CD4-positive, alpha-beta T cell (primary cell): ENCODE measurements at regions not wholly inside any gene's neighbourhood (a gene's known extent, or its start where the extent isn't known, plus 50 kb on each side); places are given as distances from the start of the nearest gene placed in this dataset.

Source experiments
- ATAC-seq: fragments of 200-7000 bp; cut with Tn5 transposase; one replicate; pipeline ENCODE4 v1.10.0; 2022; ENCODE audit warnings: mild to moderate bottlenecking; ENCODE audit not compliant: poor library complexity
- CTCF ChIA-PET: fragments of 350-600 bp; sonication (Branson Sonifier 250); formaldehyde crosslinking; loops from one replicate; lab custom pipeline; 2021; ENCODE audit warnings: antibody characterized with exemption, inconsistent platforms; lab: Charles Lee
- POLR2A ChIA-PET: fragments of 350-600 bp; sonication (Branson Sonifier 250); formaldehyde crosslinking; loops from one replicate; lab custom pipeline; 2021; ENCODE audit warnings: antibody characterized with exemption, inconsistent platforms; lab: Charles Lee
- DNase-seq, 14 experiments: peaks; one replicate each; pipeline ENCODE4 v3.0.0-alpha.2; 2013 to 2020; ENCODE audit warnings: mixed read lengths in 2 of 14
- H3K27ac ChIP-seq, 2 donors: one replicate each; pipeline versions ENCODE4 v1.5.1 to v1.7.0; 2013; ENCODE audit warnings: low read length in 2 of 2, low read depth in 1 of 2, mild to moderate bottlenecking in 1 of 2
- H3K27me3 ChIP-seq, 2 experiments: 1 replicate in 1 of 2; 2 replicates in 1 of 2; pipeline versions ENCODE4 v1.6.1 to v1.7.0; 2013; ENCODE audit warnings: low read length in 2 of 2, control low read depth in 1 of 2, mild to moderate bottlenecking in 1 of 2, moderate library complexity in 1 of 2; ENCODE audit not compliant: insufficient read depth in 2 of 2, control insufficient read depth in 1 of 2
- H3K36me3 ChIP-seq: one replicate; pipeline ENCODE4 v1.6.1; 2013; ENCODE audit warnings: low read length, control low read depth; ENCODE audit not compliant: insufficient read depth
- H3K4me1 ChIP-seq: one replicate; pipeline ENCODE4 v1.6.1; 2013; ENCODE audit warnings: low read length, control low read depth; ENCODE audit not compliant: insufficient read depth
- H3K4me3 ChIP-seq: one replicate; pipeline ENCODE4 v1.5.1; 2013; ENCODE audit warnings: mild to moderate bottlenecking, low read length, moderate library complexity
- H3K9me3 ChIP-seq, 2 experiments: 1 replicate in 1 of 2; 2 replicates in 1 of 2; pipeline versions ENCODE4 v1.6.1 to v1.7.0; 2013; ENCODE audit warnings: low read length in 2 of 2, mild to moderate bottlenecking in 2 of 2, control low read depth in 1 of 2, moderate library complexity in 1 of 2; ENCODE audit not compliant: control insufficient read depth in 1 of 2, insufficient read depth in 1 of 2
- H3K27ac Mint-ChIP-seq: one replicate; pipeline ENCODE4 v1.8.0; 2020; ENCODE audit warnings: mixed read lengths
- H3K27me3 Mint-ChIP-seq: one replicate; pipeline ENCODE4 v1.8.0; 2021; ENCODE audit warnings: mixed read lengths
- H3K36me3 Mint-ChIP-seq: one replicate; pipeline ENCODE4 v1.8.0; 2021; ENCODE audit warnings: low read depth, mixed read lengths
- H3K4me1 Mint-ChIP-seq: one replicate; pipeline ENCODE4 v1.8.0; 2021; ENCODE audit warnings: low read depth, mixed read lengths
- H3K4me3 Mint-ChIP-seq: one replicate; pipeline ENCODE4 v1.8.0; 2020; ENCODE audit warnings: mild to moderate bottlenecking, mixed read lengths
- H3K9me3 Mint-ChIP-seq: one replicate; pipeline ENCODE4 v1.8.0; 2020; ENCODE audit warnings: mixed read lengths
- CTCF ChIP-seq: fragments of 200-600 bp; IDR thresholded peaks from one replicate; pipeline ENCODE4 v1.8.0; 2022; ENCODE audit warnings: antibody characterized with exemption, mild to moderate bottlenecking
- intact Hi-C, 2 experiments: fragments of 100-400 bp; cut with DNase I in 1 of 2; cut with micrococcal nuclease in 1 of 2; formaldehyde crosslinking; loops; one replicate each; pipeline versions ENCODE4 v1.15.1 to v1.9.0; 2023 to 2025; cut with DNase I, micrococcal nuclease

- POLR2A ChIA-PET = no interaction called here
- H3K9me3 Mint-ChIP-seq = peaks cover 2% of the 10 kb centered on the region
- H3K4me1 Mint-ChIP-seq = no peaks in the 10 kb centered on the region
These were observed 408.7 kb downstream of the BRD1 start for GRCh38 chr22:49418943-49419342.

GRCh38 chr22:49418341-49418894 is 409.3 kb downstream of the BRD1 start:
- no peaks in the 10 kb centered on the region for H3K27me3 Mint-ChIP-seq
- no peak for ATAC-seq
- H3K27ac Mint-ChIP-seq = no peak overlapping the region
- intact Hi-C loops = no loop called here
- ChIA-PET CTCF (no interaction called here), POLR2A (no interaction called here)
- no peak overlapping the region for H3K4me3 Mint-ChIP-seq
- peaks cover 0 to 15% of the 10 kb centered on the region in 2 experiments for H3K9me3 ChIP-seq
- H3K4me3 ChIP-seq = no peak overlapping the region
- H3K27me3 ChIP-seq = peaks cover 0 to 2% of the 10 kb centered on the region in 2 experiments
- H3K4me1 ChIP-seq = no peaks in the 10 kb centered on the region
- no peaks in the 10 kb centered on the region for H3K36me3 ChIP-seq
- no peak for DNase-seq
- TF ChIP-seq CTCF = no peak
- no peaks in the 10 kb centered on the region for H3K36me3 Mint-ChIP-seq
- H3K27ac ChIP-seq = no peak overlapping the region
- peaks cover 2% of the 10 kb centered on the region for H3K9me3 Mint-ChIP-seq
- H3K4me1 Mint-ChIP-seq = no peaks in the 10 kb centered on the region

More at GRCh38 chr22:49418943-49419342, 408.7 kb downstream of the BRD1 start:
- Histone ChIP-seq H3K27me3 (peaks cover 0 to 2% of the 10 kb centered on the region in 2 experiments), H3K9me3 (peaks cover 0 to 17% of the 10 kb centered on the region in 2 experiments), H3K4me1 (no peaks in the 10 kb centered on the region), H3K4me3 (no peak overlapping the region), H3K36me3 (no peaks in the 10 kb centered on the region), H3K27ac (no peak overlapping the region)
- ATAC-seq = no peak
- no peaks in the 10 kb centered on the region for H3K36me3 Mint-ChIP-seq
- H3K27me3 Mint-ChIP-seq = peaks cover 4% of the 10 kb centered on the region
- H3K4me3 Mint-ChIP-seq = no peak overlapping the region
- intact Hi-C loops = no loop called here
- no peak for DNase-seq
- no peak overlapping the region for H3K27ac Mint-ChIP-seq
- TF ChIP-seq CTCF = no peak
- CTCF ChIA-PET = no interaction called here

- H3K27ac ChIP-seq = no peak overlapping the region
- H3K27ac Mint-ChIP-seq = no peak overlapping the region
- no peaks in the 10 kb centered on the region for H3K36me3 Mint-ChIP-seq
- H3K4me3 ChIP-seq = no peak overlapping the region
- intact Hi-C loops = no loop called here
- CTCF ChIA-PET = no interaction called here
- peaks cover 1% of the 10 kb centered on the region for H3K27me3 Mint-ChIP-seq
- no peaks in the 10 kb centered on the region for H3K4me1 Mint-ChIP-seq
- no peaks in the 10 kb centered on the region for H3K36me3 ChIP-seq
- peaks cover 0 to 2% of the 10 kb centered on the region in 2 experiments for H3K27me3 ChIP-seq
- POLR2A ChIA-PET = no interaction called here
- H3K4me3 Mint-ChIP-seq = no peak overlapping the region
- no peak for TF ChIP-seq CTCF
- H3K9me3 ChIP-seq = peaks cover 0 to 11% of the 10 kb centered on the region in 2 experiments
- peaks cover 2% of the 10 kb centered on the region for H3K9me3 Mint-ChIP-seq
- no peaks in the 10 kb centered on the region for H3K4me1 ChIP-seq
- DNase-seq = no peak
- no peak for ATAC-seq
These were observed 409.8 kb downstream of the BRD1 start for GRCh38 chr22:49417833-49418232.
